NCI-H82 treated with DMSO at 0.1 percent for 48 hours (cell line): ENCODE measurements at regions not wholly inside any gene's neighbourhood (a gene's known extent, or its start where the extent isn't known, plus 50 kb on each side); places are given as distances from the start of the nearest gene placed in this dataset.
"Not testable (repeated sequence)": the region's sequence is repeated elsewhere in the genome, so short reads cannot be mapped to it uniquely, and the experiment has no call there.

Experiments
- DNase-seq: peaks from one replicate; lab custom pipeline; 2025; ENCODE audit not compliant: unreplicated experiment; lab: John Stamatoyannopoulos, UW

DNA sequence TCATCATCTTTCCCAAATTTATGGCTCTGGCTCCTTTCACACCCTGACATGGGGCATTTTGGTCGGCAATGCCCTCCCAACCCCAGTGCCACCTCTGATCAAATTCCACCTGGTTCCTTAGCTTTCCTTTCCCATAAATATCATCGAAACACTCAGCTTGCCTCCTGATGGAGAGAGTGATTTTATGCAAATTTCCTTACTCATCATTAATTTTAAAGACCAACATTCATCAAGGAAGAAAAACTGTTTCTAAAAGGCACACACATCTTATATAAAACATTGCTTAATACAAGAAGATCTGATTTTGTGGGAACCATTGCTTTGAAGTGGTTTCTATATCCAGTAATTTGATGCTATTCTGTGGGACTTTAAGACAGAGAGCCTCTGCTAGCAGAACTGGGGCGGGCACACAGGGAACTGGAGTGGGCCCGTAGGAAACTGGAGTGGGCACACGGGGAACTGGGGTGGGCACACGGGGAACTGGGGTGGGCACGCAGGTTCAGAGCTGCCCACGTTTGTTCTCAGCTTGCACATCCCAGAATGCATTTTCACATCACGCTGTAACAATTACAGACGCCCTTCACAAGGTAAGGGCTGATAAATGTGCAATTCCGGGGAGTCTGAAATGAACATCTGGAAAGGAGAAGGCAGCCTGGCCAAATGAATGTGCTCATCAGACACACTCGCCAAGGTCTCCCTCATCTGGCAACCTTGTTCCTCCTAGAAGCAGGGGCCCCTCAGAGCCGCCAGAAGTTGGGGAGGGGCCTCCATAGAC lies 174.2 kb downstream of the RTP5 start:
- DNase-seq, result no peak

DNA sequence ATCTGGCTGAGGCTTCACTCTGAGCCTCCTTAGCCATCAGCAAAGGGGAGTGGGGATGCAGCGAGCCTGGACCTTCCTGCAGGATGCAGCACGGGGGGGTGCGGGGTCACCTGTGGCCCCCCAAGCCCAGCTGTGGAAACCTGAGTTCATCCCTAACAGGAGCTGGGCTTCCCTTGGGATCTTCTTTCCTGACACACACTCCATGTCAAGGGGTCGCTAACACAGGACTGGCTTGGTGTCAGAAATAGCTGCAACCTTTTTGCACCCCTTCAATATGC lies 174.7 kb downstream of the RTP5 start:
- DNase-seq, result no peak

DNA sequence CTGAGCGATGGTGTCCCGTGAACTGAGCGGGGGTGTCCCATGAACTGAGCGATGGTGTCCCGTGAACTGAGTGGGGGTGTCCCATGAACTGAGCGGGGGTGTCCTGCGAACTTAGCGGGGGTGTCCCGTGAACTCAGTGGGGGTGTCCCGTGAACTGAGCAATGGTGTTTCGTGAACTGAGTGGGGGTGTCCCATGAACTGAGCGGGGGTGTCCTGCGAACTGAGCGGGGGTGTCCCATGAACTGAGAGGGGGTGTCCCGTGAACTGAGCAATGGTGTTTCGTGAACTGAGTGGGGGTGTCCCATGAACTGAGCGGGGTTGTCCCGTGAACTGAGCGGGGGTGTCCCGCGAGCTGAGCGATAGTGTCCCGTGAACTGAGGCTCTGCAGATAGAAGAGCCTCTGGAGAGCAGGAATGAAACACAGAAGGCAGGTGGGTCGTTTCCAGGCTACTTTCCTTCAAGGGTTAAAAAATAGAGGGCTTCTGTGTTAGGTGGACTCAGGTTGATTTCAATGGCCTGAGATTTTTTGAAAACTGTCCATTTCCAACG lies 176.1 kb downstream of the RTP5 start:
- DNase-seq, result not testable (repeated sequence)

DNA sequence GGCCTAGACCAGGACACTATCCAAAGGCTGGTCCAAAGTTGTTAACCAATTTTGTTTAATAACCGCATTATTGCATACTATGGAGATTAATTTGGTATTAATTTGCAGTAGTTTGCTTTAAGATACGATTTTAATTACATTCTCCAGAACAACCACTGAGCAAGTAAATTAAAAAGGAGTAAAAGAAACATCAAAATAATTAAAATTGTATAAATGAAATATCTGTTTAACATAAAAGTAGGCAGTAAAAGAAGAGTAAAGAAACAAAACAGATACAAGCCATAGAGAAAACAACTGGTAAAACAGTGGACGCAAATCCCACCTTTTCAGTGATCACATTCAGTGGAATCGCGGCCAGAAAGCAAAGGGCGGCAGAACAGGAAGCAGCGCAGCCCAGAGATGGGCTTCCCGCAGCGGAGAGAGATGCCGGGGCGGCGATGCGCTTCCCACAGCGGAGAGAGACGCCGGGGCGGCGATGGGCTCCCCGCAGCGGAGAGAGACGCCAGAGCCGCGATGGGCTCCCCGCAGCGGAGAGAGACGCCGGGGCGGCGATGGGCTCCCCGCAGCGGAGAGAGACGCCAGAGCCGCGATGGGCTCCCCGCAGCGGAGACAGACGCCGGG lies 176.8 kb downstream of the RTP5 start:
- no peak for DNase-seq

DNA sequence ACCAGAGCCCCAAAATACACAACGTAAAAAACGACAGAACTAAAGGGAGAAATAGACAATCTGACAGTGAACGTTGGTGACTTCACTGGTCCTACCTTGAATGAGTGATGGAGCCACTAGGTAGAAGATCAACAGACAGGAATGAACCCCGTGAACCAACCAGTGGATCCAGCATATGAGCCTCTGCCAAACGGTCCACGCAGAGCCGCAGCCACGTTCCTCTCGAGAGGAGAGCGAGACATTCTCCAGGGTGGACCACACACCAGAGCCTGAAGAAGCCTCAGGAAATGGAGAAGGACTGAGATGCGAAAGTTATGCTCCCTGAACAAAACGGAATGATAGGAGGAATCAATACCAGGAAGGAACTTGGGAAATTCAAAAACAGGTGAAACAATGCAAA lies 178.4 kb downstream of the RTP5 start:
- DNase-seq, result no peak

DNA sequence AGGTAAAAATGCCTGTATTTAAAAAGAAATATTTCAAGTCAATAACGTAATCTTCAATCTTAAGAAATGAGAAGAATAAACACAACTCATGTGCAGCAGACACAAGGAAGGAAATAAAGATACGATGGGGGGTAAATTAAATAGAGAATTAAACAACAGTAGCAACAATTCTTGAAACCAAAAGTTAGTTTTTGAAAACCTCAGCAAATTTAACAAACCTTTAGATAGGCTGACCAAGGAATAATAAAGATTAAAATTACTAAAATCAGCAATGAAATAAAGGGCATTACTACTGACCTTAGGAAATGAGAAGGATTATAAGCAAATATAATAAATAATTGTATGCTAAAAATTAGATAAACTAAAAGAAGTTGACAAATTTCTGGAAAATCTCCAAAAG lies 178.9 kb downstream of the RTP5 start:
- DNase-seq, result no peak

DNA sequence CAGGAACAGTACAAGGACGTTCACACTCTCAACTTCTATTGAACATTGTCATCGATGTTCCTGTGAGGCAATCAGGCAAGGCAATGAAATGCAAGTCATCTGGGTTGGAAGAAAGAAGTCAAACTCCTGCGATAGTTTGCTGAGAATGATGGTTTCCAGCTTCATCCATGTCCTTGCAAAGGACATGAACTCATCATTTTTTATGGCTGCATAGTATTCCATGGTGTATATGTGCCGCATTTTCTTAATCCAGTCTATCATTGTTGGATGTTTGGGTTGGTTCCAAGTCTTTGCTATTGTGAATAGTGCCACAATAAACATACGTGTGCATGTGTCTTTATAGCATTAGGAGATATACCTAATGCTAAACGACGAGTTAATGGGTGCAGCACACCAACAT lies 180.0 kb downstream of the RTP5 start:
- DNase-seq, result not testable (repeated sequence)

DNA sequence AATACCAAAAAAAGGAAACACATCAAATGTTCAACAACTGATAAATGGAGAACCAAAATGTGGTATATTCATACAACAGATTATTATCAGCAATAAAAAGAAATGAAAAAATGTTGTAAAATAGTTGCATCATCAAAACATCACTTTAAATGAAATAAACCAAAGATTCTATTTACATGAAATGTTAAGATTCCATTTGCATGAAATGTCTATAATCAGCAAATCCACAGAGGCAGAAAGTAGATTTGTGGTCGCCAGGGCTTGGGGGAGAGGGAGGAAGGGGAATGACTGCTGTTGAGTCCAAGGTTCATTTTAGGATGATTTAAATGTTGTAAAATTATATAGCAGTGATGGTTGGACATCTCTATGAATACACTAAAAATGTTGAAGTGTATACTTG lies 181.9 kb downstream of the RTP5 start:
- no peak for DNase-seq

DNA sequence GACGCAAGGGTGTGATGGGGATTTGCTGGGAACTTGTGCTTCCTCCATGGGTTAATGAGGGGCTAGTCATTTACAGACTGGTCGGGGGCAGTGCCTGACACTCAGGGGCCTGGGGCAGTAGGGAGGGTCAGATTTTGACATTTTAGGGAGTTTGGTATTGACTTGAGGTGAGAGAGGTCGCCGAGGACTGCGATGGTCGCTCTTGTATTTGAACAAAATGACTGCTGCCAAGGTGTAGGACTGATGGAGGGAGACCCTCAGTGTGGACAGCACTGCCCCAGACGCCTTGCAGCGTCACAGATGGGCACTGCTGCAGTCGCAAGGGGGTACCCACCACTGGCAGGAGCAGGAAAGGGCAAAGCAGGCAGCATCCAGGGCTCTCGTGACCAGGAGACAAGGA lies 182.9 kb downstream of the RTP5 start:
- no peak for DNase-seq

DNA sequence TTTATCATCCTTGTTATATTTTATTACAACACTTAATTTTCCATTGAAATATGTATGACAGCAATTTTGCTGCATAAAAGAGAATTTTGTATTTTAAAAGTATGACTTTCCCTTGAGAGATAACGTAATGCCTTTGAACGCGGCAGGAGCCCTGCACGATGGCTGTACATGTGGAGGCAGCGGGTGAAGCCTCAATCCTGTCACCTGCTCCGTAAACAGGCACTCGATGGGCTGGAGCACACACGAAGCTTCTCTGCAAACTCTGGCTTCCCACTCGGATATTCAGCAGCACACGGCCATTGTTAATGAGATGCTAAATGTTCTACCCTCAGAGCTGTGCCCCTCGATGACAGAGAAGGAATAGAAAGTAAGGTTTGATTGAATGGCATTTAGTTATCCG lies 184.4 kb downstream of the RTP5 start:
- no peak for DNase-seq

DNA sequence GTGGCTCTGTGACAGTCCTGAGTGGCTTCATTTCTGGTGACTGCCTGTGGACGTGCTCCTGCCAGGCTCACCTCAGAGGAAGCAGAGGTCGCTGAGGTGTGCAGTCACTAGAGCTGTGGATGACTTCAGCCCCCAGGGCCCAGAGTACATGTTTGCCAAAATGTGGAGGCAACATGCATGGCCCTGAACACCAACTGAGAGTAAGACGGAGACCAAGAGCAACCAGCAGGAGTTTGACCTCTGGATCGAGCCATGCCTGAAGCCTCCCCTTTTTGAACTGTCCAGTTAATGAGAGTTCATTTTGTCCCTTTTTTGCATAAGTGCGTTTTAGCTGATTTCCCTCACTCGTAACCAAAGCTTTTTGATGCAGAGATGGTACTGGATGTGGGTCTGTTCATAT lies 184.9 kb downstream of the RTP5 start:
- DNase-seq, result no peak

DNA sequence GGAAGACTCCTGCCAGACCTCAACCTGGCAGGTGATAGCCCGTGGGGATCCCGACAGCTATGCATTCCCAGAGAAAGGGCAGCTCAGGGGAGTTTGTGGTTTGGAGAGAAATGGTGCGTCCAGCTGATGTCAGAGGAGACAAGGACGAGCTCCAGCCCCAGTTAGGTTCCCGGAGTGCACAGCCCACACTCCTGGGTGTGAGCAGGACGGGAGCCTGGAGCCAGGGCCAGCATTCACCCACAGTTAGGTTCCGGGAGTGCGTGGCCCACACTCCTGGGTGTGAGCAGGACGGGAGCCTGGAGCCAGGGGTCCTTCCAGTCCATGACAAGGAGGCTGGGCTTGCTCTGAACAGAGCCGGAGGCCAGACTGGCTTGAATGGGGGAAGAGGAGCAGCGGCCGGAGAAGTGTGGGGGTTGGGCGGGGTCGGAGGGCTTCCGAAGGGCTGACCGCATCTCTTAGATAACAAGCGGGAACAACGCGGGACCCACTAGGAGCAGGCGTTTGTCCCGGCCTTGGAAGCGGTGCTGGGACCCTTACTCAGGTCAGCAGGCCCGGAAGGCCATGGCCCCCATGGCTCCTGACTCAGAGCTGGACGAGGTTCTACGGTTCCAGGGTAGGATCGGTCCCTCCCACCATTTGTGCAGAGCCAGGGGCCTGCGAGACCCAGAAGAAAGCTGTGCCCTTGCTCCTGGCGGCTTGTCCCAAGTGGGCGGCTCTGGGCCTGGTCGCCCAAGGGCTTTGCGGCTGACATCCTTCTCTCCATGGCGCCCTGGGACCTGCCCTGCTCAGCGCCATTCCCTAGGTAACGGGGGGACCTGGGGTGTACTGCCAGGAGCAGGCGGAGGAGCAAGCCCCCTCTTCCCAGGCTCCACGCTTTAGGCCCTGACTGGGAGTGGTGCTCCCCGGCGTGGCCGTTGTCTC lies 185.6 kb downstream of the RTP5 start:
- DNase-seq, result no peak

DNA sequence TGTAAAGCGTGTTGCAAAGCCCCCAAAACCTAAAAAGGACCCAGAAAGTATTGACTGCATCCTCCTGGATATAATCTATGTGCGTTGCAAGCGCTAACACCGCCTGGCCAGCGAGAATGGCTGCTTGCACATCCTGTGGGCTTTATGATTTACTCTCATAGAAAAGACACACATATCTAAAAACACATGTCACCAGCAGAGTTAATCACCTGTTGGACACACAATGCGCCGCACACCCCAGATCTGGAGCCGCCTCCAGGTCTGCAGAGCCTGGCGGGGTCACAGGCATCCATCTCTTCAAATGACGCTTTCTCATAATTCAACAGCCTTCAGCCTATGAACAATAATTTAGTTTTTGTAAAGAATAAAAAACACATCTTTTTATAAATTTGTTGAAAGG lies 186.5 kb downstream of the RTP5 start:
- DNase-seq, result no peak

DNA sequence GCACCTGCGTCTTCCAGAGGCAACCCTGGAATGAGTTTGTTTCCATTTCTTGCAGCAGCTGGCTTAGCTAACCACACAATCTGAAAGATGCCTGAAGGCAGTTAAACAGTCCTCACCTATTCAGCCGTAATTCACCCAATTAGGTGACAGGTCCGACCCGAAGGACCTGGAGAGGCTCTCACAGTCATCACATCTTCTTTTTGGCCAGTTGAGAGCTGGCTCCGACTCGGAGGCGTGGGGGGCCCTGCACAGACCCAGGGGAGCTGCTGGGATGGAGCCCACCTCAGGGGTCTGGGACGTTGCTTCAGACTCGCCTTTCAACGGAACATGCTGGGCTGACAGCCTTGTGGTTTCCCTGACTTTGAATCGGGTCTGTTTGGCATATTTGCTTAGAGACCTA lies 187.3 kb downstream of the RTP5 start:
- DNase-seq, result no peak

DNA sequence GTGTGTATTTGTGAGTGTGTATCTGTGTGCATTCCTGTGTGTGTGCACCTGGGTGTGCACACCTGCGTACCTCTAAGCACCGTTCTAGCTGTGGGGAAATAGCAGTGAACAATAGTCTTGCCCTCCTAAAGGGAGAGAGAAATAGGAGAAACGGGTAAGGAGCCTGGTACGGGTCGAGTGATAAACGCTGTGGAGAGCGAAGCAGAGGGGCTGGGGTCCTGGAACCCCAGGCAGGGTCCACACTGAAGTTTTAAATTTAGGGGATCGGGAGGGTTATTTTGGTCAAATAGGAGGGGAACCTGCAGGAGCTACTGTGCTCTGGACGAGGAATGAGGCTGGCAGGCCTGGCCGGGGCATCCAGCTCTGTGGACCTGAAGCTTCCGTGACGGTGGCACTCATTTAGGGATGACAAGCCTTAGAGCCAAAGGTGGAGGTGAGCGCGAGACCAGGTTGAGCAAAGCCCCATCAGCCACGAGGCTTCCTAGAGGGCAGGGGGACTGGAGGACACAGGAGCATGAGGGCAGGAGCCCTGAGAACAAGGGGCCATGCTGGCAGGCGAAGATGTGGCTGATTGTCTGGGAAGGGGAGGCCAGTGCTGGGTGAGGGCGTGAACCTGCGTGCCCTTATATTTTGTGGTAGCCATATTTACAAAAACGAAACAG lies 188.0 kb downstream of the RTP5 start:
- no peak for DNase-seq

DNA sequence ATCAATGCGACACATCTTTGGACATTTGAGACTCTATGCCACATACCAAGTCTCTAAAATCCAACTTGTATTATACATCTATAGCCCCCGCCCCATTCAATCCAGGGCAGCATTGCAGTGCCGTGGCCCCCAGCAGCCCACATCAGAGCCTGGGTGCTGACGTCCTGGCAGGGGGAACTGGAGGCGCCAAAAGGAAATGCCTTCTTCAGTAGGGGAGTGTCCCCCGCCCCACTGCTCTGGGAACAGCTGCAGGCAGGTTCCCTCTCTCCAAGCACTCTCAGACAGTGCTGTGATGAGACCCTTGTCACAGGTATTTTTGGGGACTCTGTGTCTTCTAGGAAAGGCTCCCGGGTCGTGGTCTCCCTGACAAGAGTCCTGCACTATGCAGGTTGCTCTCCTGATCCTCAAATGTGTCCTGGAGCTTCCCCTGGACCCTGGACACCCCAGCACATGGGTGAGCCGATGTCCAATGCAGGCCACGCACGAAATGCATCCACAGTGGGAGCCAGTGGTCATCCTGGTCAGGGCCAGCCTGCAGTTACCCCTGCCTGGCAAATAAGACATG lies 188.7 kb downstream of the RTP5 start:
- no peak for DNase-seq

DNA sequence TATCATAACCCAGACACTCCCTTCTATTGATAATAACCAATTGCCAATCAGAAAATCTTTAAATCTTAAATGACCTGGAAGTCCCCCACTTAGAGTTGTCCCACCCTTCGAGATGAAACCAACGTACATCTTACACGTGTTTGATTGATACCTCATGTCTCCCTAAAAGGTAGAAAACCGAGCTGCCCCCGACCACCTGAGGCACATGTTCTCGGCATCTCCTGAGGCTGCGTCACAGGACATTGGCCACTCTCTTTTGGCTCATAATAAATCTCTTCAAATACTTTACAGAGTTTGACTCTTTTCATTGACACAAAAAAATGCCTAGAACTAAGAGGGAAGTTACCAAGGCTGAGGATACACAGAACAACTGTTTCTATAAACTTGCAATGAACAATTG lies 190.0 kb downstream of the RTP5 start:
- no peak for DNase-seq

DNA sequence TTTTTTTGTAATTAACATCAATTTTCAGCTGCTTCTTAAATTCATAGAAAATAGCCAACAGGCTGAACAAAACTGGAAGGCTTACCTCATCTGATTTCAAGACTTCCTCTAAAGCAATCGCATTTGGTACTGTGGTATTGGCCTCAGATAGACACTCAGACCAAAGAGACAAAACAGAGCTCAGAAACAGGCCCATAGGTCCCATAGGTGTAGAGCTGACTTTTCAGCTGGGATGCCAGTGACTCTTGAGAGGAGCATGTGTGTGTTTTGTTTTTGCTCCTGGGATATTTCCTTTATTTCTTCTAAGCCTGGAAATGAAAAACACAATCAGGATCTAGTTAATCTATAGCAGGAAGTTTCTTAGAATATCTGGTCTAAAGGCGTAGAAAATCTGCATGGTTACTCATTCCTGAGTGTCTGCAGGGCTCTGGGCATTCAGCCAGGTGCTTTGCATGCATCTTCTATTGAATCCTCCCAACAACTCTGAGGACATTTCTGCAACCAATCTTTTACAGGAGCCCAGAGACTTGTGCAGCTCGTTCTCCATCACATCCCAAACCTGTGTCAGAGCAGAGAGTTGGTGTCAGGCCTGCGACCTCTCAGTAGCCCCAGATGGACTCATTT lies 190.8 kb downstream of the RTP5 start:
- DNase-seq, result no peak

DNA sequence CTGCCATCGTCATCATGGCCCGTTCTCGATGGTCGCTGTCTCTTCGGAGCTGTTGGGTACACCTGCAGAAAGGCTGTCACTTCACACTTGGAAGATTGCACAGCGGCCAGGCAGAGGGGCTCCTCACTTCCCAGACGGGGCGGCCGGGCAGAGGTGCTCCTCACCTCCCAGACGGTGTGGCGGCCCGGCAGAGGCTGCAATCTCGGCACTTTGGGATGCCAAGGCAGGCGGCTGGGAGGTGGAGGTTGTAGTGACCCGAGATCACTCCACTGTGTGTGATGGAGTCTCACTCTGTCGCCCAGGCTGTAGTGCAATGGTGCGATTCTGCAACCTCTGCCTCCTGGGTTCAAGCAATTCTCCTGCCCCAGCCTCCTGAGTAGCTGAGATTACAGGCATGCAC lies 192.4 kb downstream of the RTP5 start:
- not testable (repeated sequence) for DNase-seq

DNA sequence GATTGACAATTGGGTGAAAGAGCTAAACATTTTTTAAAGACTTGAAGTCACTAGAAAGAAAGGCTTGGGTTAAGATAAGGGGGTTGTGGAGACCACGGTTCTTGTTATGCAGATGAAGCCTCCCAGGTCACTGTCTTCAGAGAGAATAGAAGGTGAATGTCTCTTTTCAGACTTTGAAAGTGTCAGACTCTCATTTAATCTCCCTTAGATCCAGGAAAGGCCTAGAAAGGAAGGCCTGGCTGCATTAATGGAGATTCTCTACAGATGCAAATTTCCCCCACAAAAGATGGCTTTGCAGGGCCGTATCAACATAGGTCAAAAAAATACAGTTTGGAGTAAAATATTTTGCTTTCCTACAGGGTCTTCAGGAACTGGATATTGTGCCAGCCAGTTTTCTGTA lies 193.9 kb downstream of the RTP5 start:
- no peak for DNase-seq

DNA sequence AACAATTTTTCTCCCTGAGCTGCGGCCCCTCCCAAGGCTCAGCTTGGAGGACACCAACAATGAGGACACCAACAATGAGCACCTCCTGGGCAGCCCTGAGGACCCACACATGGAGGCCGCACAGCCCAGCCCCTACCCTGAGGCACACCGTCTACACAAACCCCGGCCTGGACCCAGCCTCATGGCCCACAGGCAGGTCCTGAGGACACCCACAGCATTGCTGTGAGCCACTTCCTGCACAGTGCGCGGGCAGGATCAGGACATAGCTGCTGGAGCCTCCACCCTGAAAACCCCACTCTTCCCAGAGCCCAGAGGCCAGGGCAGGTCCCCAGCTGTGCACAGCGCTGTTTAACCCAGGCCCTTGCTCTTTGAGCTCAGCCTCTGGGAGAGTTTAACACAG lies 194.3 kb downstream of the RTP5 start:
- DNase-seq, result no peak
